ENCODE measurements at regions not wholly inside any gene's neighbourhood (a gene's known extent, or its start where the extent isn't known, plus 50 kb on each side); places are given as distances from the start of the nearest gene placed in this dataset.

DNA sequence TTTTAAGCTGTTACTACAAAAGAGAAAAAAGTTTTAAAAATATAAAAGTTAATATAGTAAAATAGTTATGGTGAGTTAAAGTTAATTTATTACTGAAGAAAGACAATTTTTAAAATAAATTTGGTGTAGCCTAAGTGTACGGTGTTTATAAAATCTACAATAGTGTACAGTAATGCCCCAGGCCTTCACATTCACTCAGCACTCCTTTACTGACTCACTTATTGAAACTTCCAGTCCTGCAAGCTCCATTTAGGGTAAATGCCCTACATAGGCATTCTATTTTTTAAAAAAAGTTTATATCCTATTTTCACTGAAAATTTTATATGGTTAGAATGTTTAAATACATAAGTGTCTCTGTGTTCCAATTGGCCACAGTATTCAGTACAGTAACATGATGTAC is 769.5 kb upstream of the NOVA1 start:
- no peak for DNase-seq (ENCODE audit: low read depth, low spot score)
- TF ChIP-seq EZH2 (IDR thresholded peaks at IDR 0.05) (no peak), POLR2AphosphoS5 (IDR thresholded peaks at IDR 0.05; ENCODE audit: borderline replicate concordance, low read depth, low read length) (no peak), FOXP2 (optimal IDR thresholded peaks at IDR 0.05; ENCODE audit: control extremely low read depth, extremely low read length, insufficient read depth) (no peak)
- Histone ChIP-seq H3K4me3 (no peak overlapping the region), H3K27ac (no peak overlapping the region), H3K9me3 (ENCODE audit: low read depth, low read length) (no peaks in the 10 kb centered on the region), H3K9ac (ENCODE audit: insufficient read length) (no peak overlapping the region), H3K36me3 (ENCODE audit: insufficient read depth, low read length) (no peaks in the 10 kb centered on the region)

DNA sequence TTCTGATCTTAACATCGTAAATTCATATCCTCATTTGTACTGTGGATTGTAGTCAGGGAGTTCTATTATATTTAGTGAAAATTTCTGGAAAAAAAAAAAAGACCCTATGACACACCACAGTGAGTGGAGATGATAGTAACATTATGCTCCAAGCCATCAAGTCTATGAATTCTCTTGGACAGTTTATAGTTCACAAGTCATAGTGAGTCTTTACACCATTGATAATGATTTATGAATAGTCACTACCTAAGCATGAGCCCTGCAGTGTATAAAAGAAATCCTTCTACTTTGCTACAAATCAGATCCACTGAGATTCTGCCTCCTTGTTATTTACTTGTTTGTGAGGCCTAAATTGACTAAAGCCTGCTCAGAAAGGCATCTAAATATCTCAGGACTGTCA is 772.2 kb upstream of the NOVA1 start:
- TF ChIP-seq EZH2 (IDR thresholded peaks at IDR 0.05): no peak
- no peak for TF ChIP-seq FOXP2 (optimal IDR thresholded peaks at IDR 0.05; ENCODE audit: control extremely low read depth, extremely low read length, insufficient read depth)
- no peak for TF ChIP-seq POLR2AphosphoS5 (IDR thresholded peaks at IDR 0.05; ENCODE audit: borderline replicate concordance, low read depth, low read length)
- H3K9me3 ChIP-seq (ENCODE audit: low read depth, low read length): no peaks in the 10 kb centered on the region
- no peak overlapping the region for H3K27ac ChIP-seq
- H3K9ac ChIP-seq (ENCODE audit: insufficient read length): no peak overlapping the region
- no peak overlapping the region for H3K4me3 ChIP-seq
- DNase-seq (ENCODE audit: low read depth, low spot score): no peak
- H3K36me3 ChIP-seq (ENCODE audit: insufficient read depth, low read length): no peaks in the 10 kb centered on the region

DNA sequence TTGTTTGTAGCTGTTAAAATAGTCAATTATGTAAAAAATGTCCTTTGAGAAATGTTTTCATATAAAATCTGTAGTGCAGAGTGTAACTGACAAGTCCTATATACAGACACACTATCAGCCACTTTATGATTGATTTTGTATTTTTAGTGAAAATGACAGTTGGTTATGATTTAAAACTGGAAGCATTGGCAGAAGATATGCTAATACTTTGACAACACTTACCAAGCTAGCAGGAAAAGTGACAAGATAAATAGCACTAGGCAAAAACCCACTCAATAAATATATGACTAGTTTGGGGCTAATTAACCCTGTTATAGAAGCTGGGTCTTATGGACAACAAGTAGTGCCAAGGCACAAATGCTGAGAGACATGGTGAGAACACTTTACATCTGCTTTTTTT is 772.9 kb upstream of the NOVA1 start:
- H3K27ac ChIP-seq: no peak overlapping the region
- no peaks in the 10 kb centered on the region for H3K9me3 ChIP-seq (ENCODE audit: low read depth, low read length)
- DNase-seq (ENCODE audit: low read depth, low spot score): no peak
- TF ChIP-seq EZH2 (IDR thresholded peaks at IDR 0.05) (no peak), FOXP2 (optimal IDR thresholded peaks at IDR 0.05; ENCODE audit: control extremely low read depth, extremely low read length, insufficient read depth) (no peak), POLR2AphosphoS5 (IDR thresholded peaks at IDR 0.05; ENCODE audit: borderline replicate concordance, low read depth, low read length) (no peak)
- no peak overlapping the region for H3K9ac ChIP-seq (ENCODE audit: insufficient read length)
- H3K36me3 ChIP-seq (ENCODE audit: insufficient read depth, low read length): no peaks in the 10 kb centered on the region
- H3K4me3 ChIP-seq: no peak overlapping the region

DNA sequence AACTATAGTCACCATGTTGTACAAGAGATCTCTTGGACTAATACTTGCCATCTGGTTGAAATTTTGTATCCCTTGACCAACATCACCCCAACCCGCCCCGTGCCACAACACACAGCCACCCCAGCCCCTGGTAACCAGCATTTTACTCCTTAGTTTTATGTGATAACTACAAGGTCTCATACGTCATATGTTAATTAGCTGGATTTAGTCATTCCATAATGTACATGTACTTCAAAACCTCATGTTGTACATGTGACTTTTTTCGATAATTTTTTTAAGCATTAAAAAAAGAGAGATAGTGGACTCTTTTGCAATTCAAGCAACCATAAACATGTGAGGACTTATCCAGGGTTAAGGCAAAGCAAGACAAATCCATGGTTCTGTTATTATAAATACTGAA is 773.4 kb upstream of the NOVA1 start:
- no peak for DNase-seq (ENCODE audit: low read depth, low spot score)
- H3K9me3 ChIP-seq (ENCODE audit: low read depth, low read length): no peaks in the 10 kb centered on the region
- no peak for TF ChIP-seq EZH2 (IDR thresholded peaks at IDR 0.05)
- TF ChIP-seq FOXP2 (optimal IDR thresholded peaks at IDR 0.05; ENCODE audit: control extremely low read depth, extremely low read length, insufficient read depth): no peak
- TF ChIP-seq POLR2AphosphoS5 (IDR thresholded peaks at IDR 0.05; ENCODE audit: borderline replicate concordance, low read depth, low read length): no peak
- H3K36me3 ChIP-seq (ENCODE audit: insufficient read depth, low read length): no peaks in the 10 kb centered on the region
- H3K27ac ChIP-seq: no peak overlapping the region
- H3K4me3 ChIP-seq: no peak overlapping the region
- H3K9ac ChIP-seq (ENCODE audit: insufficient read length): no peak overlapping the region

DNA sequence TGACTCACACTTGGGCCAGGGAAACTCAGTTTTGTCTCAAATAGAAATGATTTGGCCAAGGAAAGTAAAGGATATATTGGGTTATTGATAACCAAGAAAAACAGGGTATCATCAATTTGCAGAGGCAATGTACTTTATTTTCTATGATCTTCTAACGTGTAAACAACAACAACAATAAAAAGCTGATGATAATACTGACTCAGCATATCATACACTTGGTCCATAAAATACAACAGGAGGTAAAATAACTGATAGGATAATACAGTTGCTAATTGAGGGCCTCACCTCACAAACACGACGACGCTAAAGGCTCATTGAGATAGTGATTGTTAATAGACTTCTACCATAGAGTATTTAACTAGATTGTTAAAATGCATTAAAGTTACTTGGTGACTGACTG is 774.0 kb upstream of the NOVA1 start:
- DNase-seq (ENCODE audit: low read depth, low spot score): no peak
- no peak overlapping the region for H3K4me3 ChIP-seq
- H3K9me3 ChIP-seq (ENCODE audit: low read depth, low read length): no peaks in the 10 kb centered on the region
- H3K9ac ChIP-seq (ENCODE audit: insufficient read length): no peak overlapping the region
- H3K27ac ChIP-seq: no peak overlapping the region
- TF ChIP-seq EZH2 (IDR thresholded peaks at IDR 0.05): no peak
- TF ChIP-seq POLR2AphosphoS5 (IDR thresholded peaks at IDR 0.05; ENCODE audit: borderline replicate concordance, low read depth, low read length): no peak
- no peak for TF ChIP-seq FOXP2 (optimal IDR thresholded peaks at IDR 0.05; ENCODE audit: control extremely low read depth, extremely low read length, insufficient read depth)
- no peaks in the 10 kb centered on the region for H3K36me3 ChIP-seq (ENCODE audit: insufficient read depth, low read length)

DNA sequence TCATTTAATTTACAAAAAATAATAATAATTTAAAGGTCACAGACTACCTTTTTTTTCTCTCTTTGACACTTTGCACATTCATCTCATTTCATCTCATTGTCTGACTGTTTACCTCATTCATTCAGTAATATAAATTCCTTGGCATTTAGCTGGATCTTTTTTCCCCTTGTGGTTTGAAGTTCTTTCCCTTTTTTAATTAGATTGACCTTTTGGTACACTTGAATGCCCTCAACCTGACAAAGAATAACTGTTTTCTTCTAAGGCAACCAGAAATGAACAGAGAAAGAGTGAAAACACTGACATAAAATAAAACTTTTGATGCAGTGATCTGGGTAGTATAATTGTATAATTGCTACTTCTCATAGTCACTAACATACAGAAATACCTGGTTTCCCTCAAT is 774.9 kb upstream of the NOVA1 start:
- Histone ChIP-seq H3K36me3 (ENCODE audit: insufficient read depth, low read length) (no peaks in the 10 kb centered on the region), H3K27ac (no peak overlapping the region), H3K4me3 (no peak overlapping the region), H3K9me3 (ENCODE audit: low read depth, low read length) (no peaks in the 10 kb centered on the region), H3K9ac (ENCODE audit: insufficient read length) (no peak overlapping the region)
- no peak for DNase-seq (ENCODE audit: low read depth, low spot score)
- TF ChIP-seq FOXP2 (optimal IDR thresholded peaks at IDR 0.05; ENCODE audit: control extremely low read depth, extremely low read length, insufficient read depth) (no peak), POLR2AphosphoS5 (IDR thresholded peaks at IDR 0.05; ENCODE audit: borderline replicate concordance, low read depth, low read length) (no peak), EZH2 (IDR thresholded peaks at IDR 0.05) (no peak)

DNA sequence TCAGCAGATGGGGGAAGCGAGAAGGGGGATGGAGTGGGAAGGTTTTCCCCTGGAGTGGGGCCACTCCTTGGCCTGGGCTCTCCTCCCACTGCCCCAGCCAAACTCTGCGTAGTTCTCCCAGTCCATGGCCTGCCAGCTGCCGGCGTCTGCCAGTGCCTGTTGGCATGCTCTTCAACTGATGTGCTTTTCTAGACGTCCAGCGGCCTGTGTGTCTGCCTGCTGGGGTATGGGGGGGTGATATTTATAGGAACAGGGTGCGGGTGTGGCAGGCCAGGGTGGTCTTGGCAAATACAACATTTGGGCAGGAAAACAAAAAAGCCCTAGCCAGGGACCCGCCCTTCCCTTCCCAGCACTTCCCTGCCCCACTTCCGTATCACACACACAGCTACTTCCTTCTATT is 786.3 kb upstream of the NOVA1 start:
- TF ChIP-seq POLR2AphosphoS5 (IDR thresholded peaks at IDR 0.05; ENCODE audit: borderline replicate concordance, low read depth, low read length): no peak
- TF ChIP-seq EZH2 (IDR thresholded peaks at IDR 0.05): no peak
- TF ChIP-seq FOXP2 (optimal IDR thresholded peaks at IDR 0.05; ENCODE audit: control extremely low read depth, extremely low read length, insufficient read depth): no peak
- Histone ChIP-seq H3K9me3 (ENCODE audit: low read depth, low read length) (no peaks in the 10 kb centered on the region), H3K9ac (ENCODE audit: insufficient read length) (no peak overlapping the region), H3K4me3 (no peak overlapping the region), H3K27ac (no peak overlapping the region), H3K36me3 (ENCODE audit: insufficient read depth, low read length) (no peaks in the 10 kb centered on the region)
- DNase-seq (ENCODE audit: low read depth, low spot score): no peak

DNA sequence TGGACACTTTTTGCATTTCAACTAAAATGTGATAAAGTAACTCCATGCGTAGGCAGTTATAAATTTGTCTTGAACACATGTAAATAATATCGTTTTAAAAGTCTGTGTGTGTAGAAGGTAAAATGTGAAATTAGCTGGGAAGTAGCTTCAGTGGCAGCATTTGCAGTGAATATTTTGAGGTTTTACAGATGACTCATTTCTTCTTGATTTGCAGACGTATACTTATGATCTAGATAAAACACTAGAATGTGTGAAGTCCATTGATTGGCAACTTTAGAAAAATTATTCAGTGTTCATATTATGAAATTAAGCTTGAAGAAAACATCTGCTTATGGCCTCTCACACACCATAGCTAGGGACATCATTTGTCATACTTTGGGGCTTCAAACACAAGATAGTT is 788.6 kb upstream of the NOVA1 start:
- no peak for DNase-seq (ENCODE audit: low read depth, low spot score)
- Histone ChIP-seq H3K9me3 (ENCODE audit: low read depth, low read length) (no peaks in the 10 kb centered on the region), H3K27ac (no peak overlapping the region)

DNA sequence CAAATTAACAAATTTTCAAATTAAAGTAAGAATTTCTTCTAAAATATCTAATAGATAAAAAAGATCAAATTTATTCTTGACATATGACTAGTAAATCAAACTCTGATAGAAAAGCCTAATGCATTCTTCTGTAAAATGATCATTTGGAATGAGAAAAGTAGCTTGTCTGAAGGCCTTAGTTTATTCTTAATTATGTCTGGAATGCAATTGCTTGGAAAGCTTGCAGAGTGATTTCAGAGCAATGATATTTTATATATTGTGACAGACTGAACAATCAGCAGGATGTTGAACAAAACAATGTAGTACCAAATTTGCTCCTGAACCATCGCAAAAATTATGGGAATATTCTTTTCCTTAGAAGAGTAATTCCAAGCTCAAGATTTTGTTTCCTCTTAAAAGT is 789.6 kb upstream of the NOVA1 start:
- no peak for TF ChIP-seq EZH2 (IDR thresholded peaks at IDR 0.05)
- TF ChIP-seq FOXP2 (optimal IDR thresholded peaks at IDR 0.05; ENCODE audit: control extremely low read depth, extremely low read length, insufficient read depth): no peak
- TF ChIP-seq POLR2AphosphoS5 (IDR thresholded peaks at IDR 0.05; ENCODE audit: borderline replicate concordance, low read depth, low read length): no peak
- Histone ChIP-seq H3K4me3 (no peak overlapping the region), H3K9ac (ENCODE audit: insufficient read length) (no peak overlapping the region), H3K27ac (no peak overlapping the region), H3K36me3 (ENCODE audit: insufficient read depth, low read length) (no peaks in the 10 kb centered on the region), H3K9me3 (ENCODE audit: low read depth, low read length) (no peaks in the 10 kb centered on the region)
- DNase-seq (ENCODE audit: low read depth, low spot score): no peak

More for the DNA sequence above, 788.6 kb upstream of the NOVA1 start:
- Histone ChIP-seq H3K36me3 (ENCODE audit: insufficient read depth, low read length) (no peaks in the 10 kb centered on the region), H3K9ac (ENCODE audit: insufficient read length) (no peak overlapping the region), H3K4me3 (no peak overlapping the region)
- TF ChIP-seq POLR2AphosphoS5 (IDR thresholded peaks at IDR 0.05; ENCODE audit: borderline replicate concordance, low read depth, low read length): no peak
- TF ChIP-seq FOXP2 (optimal IDR thresholded peaks at IDR 0.05; ENCODE audit: control extremely low read depth, extremely low read length, insufficient read depth): no peak
- TF ChIP-seq EZH2 (IDR thresholded peaks at IDR 0.05): no peak
